Effector CD4-positive, alpha-beta T cell (primary cell): ENCODE measurements at regions not wholly inside any gene's neighbourhood (a gene's known extent, or its start where the extent isn't known, plus 50 kb on each side); places are given as distances from the start of the nearest gene placed in this dataset.

Experiments used
- DNase-seq: peaks from one replicate; pipeline ENCODE4 v3.0.0-alpha.2; 2020

- DNase-seq, result no peak
Measured at GRCh38 chr9:14389657-14390056, 75.7 kb upstream of the NFIB start.

GRCh38 chr9:14389146-14389545 lies 75.2 kb upstream of the NFIB start:
- DNase-seq, result no peak

GRCh38 chr9:14383773-14384172 lies 69.8 kb upstream of the NFIB start:
- no peak for DNase-seq

- DNase-seq, result no peak
Measured at GRCh38 chr9:14383294-14383693, 69.4 kb upstream of the NFIB start.

- DNase-seq, result no peak
Measured at GRCh38 chr9:14380061-14380836, 66.3 kb upstream of the NFIB start.

GRCh38 chr9:14379280-14379679 lies 65.3 kb upstream of the NFIB start:
- no peak for DNase-seq

- no peak for DNase-seq
Measured at GRCh38 chr9:14373706-14374105, 59.8 kb upstream of the NFIB start.

GRCh38 chr9:14373336-14373666 lies 59.4 kb upstream of the NFIB start:
- no peak for DNase-seq

- no peak for DNase-seq
Measured at GRCh38 chr9:14372437-14373335, 58.7 kb upstream of the NFIB start.

- no peak for DNase-seq
Measured at GRCh38 chr9:14369011-14369410, 55.1 kb upstream of the NFIB start.

- DNase-seq, result no peak
Measured at GRCh38 chr9:14366076-14366475, 52.1 kb upstream of the NFIB start.

- DNase-seq, result no peak
Measured at GRCh38 chr9:14365670-14366069, 51.7 kb upstream of the NFIB start.
